Psoas muscle (tissue), 7 donors: ENCODE measurements at regions not wholly inside any gene's neighbourhood (a gene's known extent, or its start where the extent isn't known, plus 50 kb on each side); places are given as distances from the start of the nearest gene placed in this dataset.

Source experiments
- ATAC-seq, 4 donors: fragments of 200-7000 bp; cut with Tn5 transposase; one replicate each; pipeline ENCODE4 v1.9.1; 2020; ENCODE audit warnings: moderate library complexity in 3 of 4, mild to moderate bottlenecking in 2 of 4
- DNase-seq, 2 donors: peaks; one replicate each; pipeline ENCODE4 v3.0.0-alpha.2; 2020
- H3K27ac ChIP-seq: fragments of 200-600 bp; one replicate; pipeline ENCODE4 v1.8.0; 2022
- H3K27me3 ChIP-seq, 3 donors: fragments of 200-600 bp in 1 of 3; one replicate each; pipeline versions ENCODE4 v1.6.1 to v1.8.0; 2013 to 2022; ENCODE audit warnings: low read length in 2 of 3, mild to moderate bottlenecking in 2 of 3, moderate library complexity in 1 of 3; ENCODE audit not compliant: insufficient read depth in 3 of 3
- H3K36me3 ChIP-seq, 2 donors: fragments of 200-600 bp in 1 of 2; one replicate each; pipeline versions ENCODE4 v1.6.1 to v1.8.0; 2013 to 2022; ENCODE audit warnings: low read depth in 1 of 2, mild to moderate bottlenecking in 1 of 2, moderate library complexity in 1 of 2; ENCODE audit not compliant: insufficient read depth in 1 of 2
- H3K4me1 ChIP-seq: fragments of 200-600 bp; one replicate; pipeline ENCODE4 v1.8.0; 2022
- H3K4me3 ChIP-seq: fragments of 200-600 bp; one replicate; pipeline ENCODE4 v1.8.0; 2022; ENCODE audit warnings: mild to moderate bottlenecking
- H3K9me3 ChIP-seq: fragments of 200-600 bp; one replicate; pipeline ENCODE4 v1.8.0; 2022
- CTCF ChIP-seq: fragments of 200-600 bp; IDR thresholded peaks from one replicate; pipeline ENCODE4 v1.8.0; 2022; ENCODE audit warnings: antibody characterized with exemption
- WGBS, 3 donors: extraction: QIAGEN DNeasy Blood & Tissue Kit; methylation state at CpG; one replicate each; pipeline versions ENCODE4 v1.1.6 to v1.1.7; 2013; 5-methylcytosine and 5-hydroxymethylcytosine counted together
- intact Hi-C, 2 donors: fragments of 100-400 bp; cut with DNase I; formaldehyde crosslinking; loops; one replicate each; pipeline versions ENCODE4 v1.11.0 to v1.14.2; 2022
- donor health status: healthy with polysubstance abuse.
- donor health status: DM: no; HTN: no; CAD: no; lungs with moderate emphysema.
- donor health status: Bipolar disorder and iron deficiency.
- donor health status: healthy.
- donor health status: DM: yes; HTN: yes; CAD: no.
- donor health status: DM: no; HTN: no; CAD: no.
- donor health status: DM: yes; HTN: yes; CAD: no.

DNA sequence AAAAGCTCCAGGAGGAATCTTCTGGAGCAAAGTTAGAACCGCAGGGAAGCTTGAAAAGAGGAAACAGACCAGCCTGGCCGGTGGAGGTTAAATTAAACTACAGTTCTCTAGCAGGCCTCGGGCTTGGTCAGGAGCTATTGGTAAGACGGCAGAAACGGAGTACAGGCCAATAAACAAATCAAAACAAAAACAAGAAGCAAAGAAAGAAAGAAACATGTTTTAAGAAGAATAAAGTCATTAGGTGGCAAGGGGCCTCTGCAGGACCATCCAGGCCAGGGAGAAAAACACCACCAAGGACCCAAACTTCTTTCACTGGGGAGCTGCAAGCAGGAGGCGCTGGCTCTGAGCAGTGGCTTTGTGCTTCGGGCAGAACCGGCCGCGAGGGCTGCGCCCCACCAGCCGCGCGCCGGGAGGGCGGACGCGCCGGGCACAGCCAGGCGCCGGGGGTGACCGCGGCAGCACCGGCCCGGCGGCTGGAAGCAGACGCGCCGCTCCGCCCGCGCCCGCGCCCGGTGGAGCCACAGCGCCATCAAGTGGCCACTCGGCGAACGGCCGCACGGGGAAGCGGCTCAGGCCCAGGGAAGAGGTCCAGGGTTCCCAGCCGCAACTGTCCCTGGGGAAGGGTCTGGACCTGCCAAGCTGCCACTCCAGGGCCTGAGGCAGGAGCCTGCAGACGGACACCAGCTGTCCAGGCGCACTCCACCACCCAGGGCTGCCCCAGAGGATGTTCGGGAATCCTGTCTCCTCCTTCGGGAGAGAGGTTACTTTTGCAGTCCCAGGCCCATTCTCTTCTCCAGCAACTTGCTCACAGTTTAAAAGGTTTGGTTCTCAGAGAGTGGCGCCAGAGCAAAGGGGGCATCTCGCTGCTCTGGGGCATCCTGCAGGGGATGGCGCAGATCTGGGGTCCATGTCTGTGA, 419.4 kb downstream of the SOX9 start:
- Histone ChIP-seq H3K27ac (no peak overlapping the region), H3K4me3 (no peak overlapping the region), H3K4me1 (no peaks in the 10 kb centered on the region), H3K27me3 (no peaks in the 10 kb centered on the region), H3K36me3 (no peaks in the 10 kb centered on the region), H3K9me3 (no peaks in the 10 kb centered on the region)
- intact Hi-C loops, result loop anchor here (2.0 to 10.0 kb wide), 6 partner anchors 1065 to 1907 kb away; no protein-coding TSS in a partner anchor
- ATAC-seq (peak; percentile 94 to 98 (median 96)), DNase-seq (peak; percentile 66 to 81)
- WGBS, 3 donors, result 9 to 16% (median 9%) methylated on average over 30 to 50 of the region's 50 CpGs
- TF ChIP-seq CTCF, result peak; percentile 98

DNA sequence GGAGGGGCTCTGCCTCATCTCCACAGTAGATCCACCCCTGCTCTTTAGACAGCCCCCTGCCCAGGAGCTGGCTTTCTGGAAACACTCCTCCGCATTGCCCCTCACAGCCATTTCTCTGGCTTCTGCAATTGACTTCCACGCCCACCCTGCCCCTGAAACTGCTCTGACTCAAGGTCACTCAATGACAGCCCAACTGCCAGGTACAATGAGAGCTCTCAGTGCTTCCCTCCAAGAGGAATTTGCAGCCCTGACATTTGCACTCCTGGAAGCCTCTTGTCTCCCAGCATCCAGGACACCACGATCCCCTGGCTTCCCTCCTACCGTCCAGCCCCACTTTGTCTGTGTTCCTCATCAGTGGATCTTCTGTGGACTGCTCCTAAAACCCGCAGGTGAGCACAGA, 421.5 kb downstream of the SOX9 start:
- ATAC-seq, result no peak
- TF ChIP-seq CTCF, result no peak
- no peaks in the 10 kb centered on the region for H3K27me3 ChIP-seq
- no peaks in the 10 kb centered on the region for H3K9me3 ChIP-seq
- DNase-seq, result no peak
- H3K4me3 ChIP-seq, result no peak overlapping the region
- H3K36me3 ChIP-seq, result no peaks in the 10 kb centered on the region
- intact Hi-C loops, result loop anchor here (5.0 to 10.0 kb wide), 3 partner anchors 1068 to 1428 kb away; no protein-coding TSS in a partner anchor
- WGBS, 3 donors, result 86 to 90% (median 87%) methylated on average over 5 of the region's 5 CpGs
- H3K27ac ChIP-seq, result no peak overlapping the region
- H3K4me1 ChIP-seq, result no peaks in the 10 kb centered on the region

- 68 to 78% (median 75%) methylated on average over 5 of the region's 5 CpGs for WGBS, 3 donors
- intact Hi-C loops, result loop anchor here (10.0 kb wide), 2 partner anchors 1071 to 1431 kb away; no protein-coding TSS in a partner anchor
- no peaks in the 10 kb centered on the region for H3K36me3 ChIP-seq
- H3K4me3 ChIP-seq, result no peak overlapping the region
- DNase-seq (no peak), ATAC-seq (no peak)
- no peaks in the 10 kb centered on the region for H3K27me3 ChIP-seq
- H3K27ac ChIP-seq, result no peak overlapping the region
- no peaks in the 10 kb centered on the region for H3K4me1 ChIP-seq
- H3K9me3 ChIP-seq, result no peaks in the 10 kb centered on the region
- TF ChIP-seq CTCF, result no peak
Measured at GRCh38 chr17:72545766-72546165, 424.9 kb downstream of the SOX9 start.

GRCh38 chr17:72553051-72553755, 432.4 kb downstream of the SOX9 start:
- Histone ChIP-seq H3K36me3 (no peaks in the 10 kb centered on the region), H3K4me1 (no peaks in the 10 kb centered on the region), H3K9me3 (no peaks in the 10 kb centered on the region), H3K4me3 (no peak overlapping the region), H3K27ac (no peak overlapping the region), H3K27me3 (peaks cover 0 to 2% (median 0%) of the 10 kb centered on the region in 3 donors)
- no peak for TF ChIP-seq CTCF
- DNase-seq (no peak), ATAC-seq (no peak)
- intact Hi-C loops, result no loop called here
- WGBS, 3 donors, result 84 to 86% (median 86%) methylated on average over 16 of the region's 16 CpGs
